Parathyroid adenoma (tissue), 2 donors: ENCODE measurements at regions not wholly inside any gene's neighbourhood (a gene's known extent, or its start where the extent isn't known, plus 50 kb on each side); places are given as distances from the start of the nearest gene placed in this dataset.
"Not testable (repeated sequence)": the region's sequence is repeated elsewhere in the genome, so short reads cannot be mapped to it uniquely, and the experiment has no call there.

Source experiments
- H2AFZ ChIP-seq: fragments of 300-600 bp; sonication (generic); one replicate; pipeline ENCODE4 v1.7.0; 2017; ENCODE audit warnings: antibody characterized with exemption, mild to moderate bottlenecking
- H3K27ac ChIP-seq: fragments of 300-600 bp; sonication (generic); one replicate; pipeline ENCODE4 v1.7.0; 2017
- H3K27me3 ChIP-seq: fragments of 300-600 bp; sonication (generic); one replicate; pipeline ENCODE4 v1.7.0; 2017; ENCODE audit warnings: low read length; ENCODE audit not compliant: control insufficient read depth, insufficient read depth
- H3K36me3 ChIP-seq: fragments of 300-600 bp; sonication (generic); one replicate; pipeline ENCODE4 v1.7.0; 2017; ENCODE audit warnings: low read length; ENCODE audit not compliant: control insufficient read depth, insufficient read depth
- H3K4me1 ChIP-seq: fragments of 300-600 bp; sonication (generic); one replicate; pipeline ENCODE4 v1.7.0; 2017; ENCODE audit warnings: control low read depth
- H3K4me2 ChIP-seq: fragments of 300-600 bp; sonication (generic); one replicate; pipeline ENCODE4 v1.7.0; 2017; ENCODE audit warnings: low read length
- H3K4me3 ChIP-seq: fragments of 300-600 bp; sonication (generic); one replicate; pipeline ENCODE4 v1.7.0; 2017; ENCODE audit warnings: low read depth, low read length
- H3K79me2 ChIP-seq: fragments of 300-600 bp; sonication (generic); one replicate; pipeline ENCODE4 v1.7.0; 2017; ENCODE audit warnings: control low read depth
- H3K9ac ChIP-seq: fragments of 300-600 bp; sonication (generic); one replicate; pipeline ENCODE4 v1.7.0; 2017; ENCODE audit warnings: mild to moderate bottlenecking
- H3K9me3 ChIP-seq: fragments of 300-600 bp; sonication (generic); one replicate; pipeline ENCODE4 v1.7.0; 2017; ENCODE audit warnings: low read length; ENCODE audit not compliant: control insufficient read depth
- TF ChIP-seq, protein P1 (sequence below): fragments of 300-600 bp; sonication (generic); IDR thresholded peaks from one replicate; pipeline ENCODE4 v1.7.0; 2017; ENCODE audit warnings: antibody characterized with exemption, mild to moderate bottlenecking
- donor health status: primary hyperparathyroidism.

DNA sequence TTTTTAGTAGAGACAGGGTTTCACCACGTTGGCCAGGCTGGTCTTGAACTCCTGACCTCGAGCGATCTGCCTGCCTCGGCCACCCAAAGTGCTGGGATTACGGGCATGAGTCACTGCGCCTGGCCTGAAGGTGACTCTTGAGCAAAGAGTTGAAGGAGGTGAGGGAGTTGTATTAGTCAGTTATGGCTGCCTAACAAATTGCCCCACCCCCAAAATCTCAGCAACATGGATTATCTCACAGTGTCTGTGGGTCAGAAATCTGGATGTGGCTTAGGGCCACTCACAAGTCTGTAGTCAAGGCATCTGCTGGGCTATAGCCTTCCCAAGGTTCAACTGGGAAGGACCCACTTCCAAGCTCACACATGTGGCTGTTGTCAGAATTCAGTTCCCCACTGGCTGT, 52.8 kb upstream of the ADGRE5 start:
- H3K4me2 ChIP-seq = no peak overlapping the region
- no peak overlapping the region for H3K27ac ChIP-seq
- no peaks in the 10 kb centered on the region for H3K4me1 ChIP-seq
- H2AFZ ChIP-seq = no peak overlapping the region
- H3K4me3 ChIP-seq = no peak overlapping the region
- H3K27me3 ChIP-seq = no peaks in the 10 kb centered on the region
- TF ChIP-seq, protein P1, sequence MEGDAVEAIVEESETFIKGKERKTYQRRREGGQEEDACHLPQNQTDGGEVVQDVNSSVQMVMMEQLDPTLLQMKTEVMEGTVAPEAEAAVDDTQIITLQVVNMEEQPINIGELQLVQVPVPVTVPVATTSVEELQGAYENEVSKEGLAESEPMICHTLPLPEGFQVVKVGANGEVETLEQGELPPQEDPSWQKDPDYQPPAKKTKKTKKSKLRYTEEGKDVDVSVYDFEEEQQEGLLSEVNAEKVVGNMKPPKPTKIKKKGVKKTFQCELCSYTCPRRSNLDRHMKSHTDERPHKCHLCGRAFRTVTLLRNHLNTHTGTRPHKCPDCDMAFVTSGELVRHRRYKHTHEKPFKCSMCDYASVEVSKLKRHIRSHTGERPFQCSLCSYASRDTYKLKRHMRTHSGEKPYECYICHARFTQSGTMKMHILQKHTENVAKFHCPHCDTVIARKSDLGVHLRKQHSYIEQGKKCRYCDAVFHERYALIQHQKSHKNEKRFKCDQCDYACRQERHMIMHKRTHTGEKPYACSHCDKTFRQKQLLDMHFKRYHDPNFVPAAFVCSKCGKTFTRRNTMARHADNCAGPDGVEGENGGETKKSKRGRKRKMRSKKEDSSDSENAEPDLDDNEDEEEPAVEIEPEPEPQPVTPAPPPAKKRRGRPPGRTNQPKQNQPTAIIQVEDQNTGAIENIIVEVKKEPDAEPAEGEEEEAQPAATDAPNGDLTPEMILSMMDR = no peak
- H3K9me3 ChIP-seq = no peaks in the 10 kb centered on the region
- H3K9ac ChIP-seq = no peak overlapping the region
- H3K79me2 ChIP-seq = no peaks in the 10 kb centered on the region
- H3K36me3 ChIP-seq = no peaks in the 10 kb centered on the region

DNA sequence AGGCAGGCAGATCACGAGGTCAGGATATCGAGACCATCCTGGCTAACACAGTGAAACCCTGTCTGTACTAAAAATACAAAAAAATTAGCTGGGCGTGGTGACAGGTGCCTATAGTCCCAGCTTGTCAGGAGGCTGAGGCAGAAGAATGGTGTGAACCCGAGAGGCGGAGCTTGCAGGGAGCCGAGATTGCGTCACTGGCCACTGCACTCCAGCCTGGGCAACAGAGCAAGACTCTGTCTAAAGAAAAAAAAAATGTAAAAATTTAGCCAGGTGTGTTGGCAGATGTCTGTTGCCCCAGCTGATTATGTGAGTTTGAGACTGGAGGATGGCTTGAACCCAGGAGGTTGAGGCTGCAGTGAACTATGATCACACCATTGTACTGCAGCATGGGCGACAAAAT, 54.2 kb upstream of the ADGRE5 start:
- H2AFZ ChIP-seq, H3K79me2 ChIP-seq, H3K4me1 ChIP-seq, H3K27ac ChIP-seq, H3K4me3 ChIP-seq, H3K9me3 ChIP-seq, H3K9ac ChIP-seq, H3K36me3 ChIP-seq, H3K27me3 ChIP-seq, H3K4me2 ChIP-seq: not testable (repeated sequence)

DNA sequence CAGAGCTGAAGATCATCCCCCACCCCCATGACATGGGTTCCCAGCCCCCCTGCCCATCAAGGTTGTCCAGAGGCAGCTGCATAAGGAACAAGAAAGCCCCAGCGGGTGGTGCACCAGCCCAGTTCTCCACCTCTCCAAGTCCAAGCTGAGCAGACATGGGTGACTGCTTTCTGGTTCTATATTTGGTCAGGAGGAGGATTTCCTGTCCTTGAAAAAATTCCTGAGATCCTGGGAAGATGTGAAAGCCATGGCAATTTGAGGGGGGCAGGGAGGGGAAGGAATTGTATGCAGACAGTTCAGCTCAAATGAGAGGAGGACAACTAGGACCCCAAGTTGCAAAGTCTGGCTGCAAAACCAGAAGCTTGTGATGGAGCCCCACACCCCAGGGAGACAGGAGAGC, 55.4 kb upstream of the ADGRE5 start:
- Histone ChIP-seq H3K27ac (no peak overlapping the region), H3K9ac (no peak overlapping the region), H2AFZ (no peak overlapping the region), H3K4me1 (no peaks in the 10 kb centered on the region), H3K9me3 (no peaks in the 10 kb centered on the region), H3K27me3 (no peaks in the 10 kb centered on the region), H3K79me2 (no peaks in the 10 kb centered on the region), H3K36me3 (no peaks in the 10 kb centered on the region), H3K4me2 (no peak overlapping the region), H3K4me3 (no peak overlapping the region)
- TF ChIP-seq, protein P1 = no peak

DNA sequence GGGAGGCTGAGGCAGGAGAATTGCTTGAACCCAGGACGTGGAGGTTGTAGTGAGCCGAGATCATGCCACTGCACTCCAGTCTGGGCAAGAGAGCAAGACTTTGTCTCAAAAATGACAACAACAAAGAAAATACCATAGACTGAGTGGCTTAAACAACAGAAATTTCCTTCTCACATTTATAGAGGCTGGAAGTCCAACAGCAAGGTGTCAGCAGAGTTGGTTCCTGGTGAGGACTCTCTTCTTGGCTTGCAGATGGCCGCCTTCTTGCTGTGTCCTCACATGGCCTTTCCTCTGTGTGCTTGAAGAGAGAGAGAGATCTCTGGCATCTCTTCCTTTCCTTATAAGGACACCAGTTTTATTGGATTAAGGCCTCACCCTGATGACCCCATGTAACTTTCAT, 56.1 kb upstream of the ADGRE5 start:
- no peaks in the 10 kb centered on the region for H3K27me3 ChIP-seq
- H3K4me2 ChIP-seq = no peak overlapping the region
- no peaks in the 10 kb centered on the region for H3K4me1 ChIP-seq
- H3K9me3 ChIP-seq = no peaks in the 10 kb centered on the region
- H3K79me2 ChIP-seq = no peaks in the 10 kb centered on the region
- H3K27ac ChIP-seq = no peak overlapping the region
- H3K36me3 ChIP-seq = no peaks in the 10 kb centered on the region
- H3K4me3 ChIP-seq = no peak overlapping the region
- TF ChIP-seq, protein P1 = no peak
- no peak overlapping the region for H2AFZ ChIP-seq
- no peak overlapping the region for H3K9ac ChIP-seq

DNA sequence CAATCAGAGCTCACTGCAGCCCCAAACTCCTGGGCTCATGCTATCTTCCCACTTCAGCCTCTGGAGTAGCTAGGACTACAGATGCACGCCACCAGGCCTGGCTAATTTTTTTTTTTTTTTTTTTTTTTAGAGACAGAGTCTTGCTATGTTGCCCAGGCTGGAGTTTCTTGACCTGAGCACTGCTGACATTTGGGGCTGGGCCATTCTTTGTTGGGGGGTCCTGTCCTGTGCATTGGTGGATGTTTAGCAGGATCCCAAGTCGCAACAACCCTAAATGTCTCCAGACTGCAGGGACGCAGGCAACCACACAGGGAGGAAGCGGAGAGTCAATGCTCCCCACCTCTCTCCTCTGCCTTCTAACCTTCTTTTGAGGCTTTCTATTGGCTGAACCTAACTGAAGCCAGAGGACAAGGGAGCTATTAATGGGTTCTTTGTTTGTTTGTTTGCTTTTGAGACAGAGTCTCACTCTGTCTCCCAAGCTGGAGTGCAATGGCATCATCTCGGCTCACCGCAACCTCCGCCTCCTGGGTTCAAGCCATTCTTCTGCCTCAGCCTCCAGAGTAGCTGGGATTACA, 58.3 kb upstream of the ADGRE5 start:
- Histone ChIP-seq H3K27me3 (no peaks in the 10 kb centered on the region), H3K4me3 (no peak overlapping the region), H3K9ac (no peak overlapping the region), H3K9me3 (no peaks in the 10 kb centered on the region), H3K4me2 (no peak overlapping the region), H3K36me3 (no peaks in the 10 kb centered on the region), H2AFZ (no peak overlapping the region), H3K4me1 (no peaks in the 10 kb centered on the region), H3K27ac (no peak overlapping the region), H3K79me2 (no peaks in the 10 kb centered on the region)
- TF ChIP-seq, protein P1 = no peak
